HG03520 (cell line): ENCODE measurements at regions not wholly inside any gene's neighbourhood (a gene's known extent, or its start where the extent isn't known, plus 50 kb on each side); places are given as distances from the start of the nearest gene placed in this dataset.

ENCODE experiments used
- ATAC-seq: cut with Tn5 transposase; IDR thresholded peaks from one replicate; pipeline ENCODE4 v1.9.1; 2021; ENCODE audit warnings: mild to moderate bottlenecking, moderate library complexity; ENCODE audit not compliant: unreplicated experiment

DNA sequence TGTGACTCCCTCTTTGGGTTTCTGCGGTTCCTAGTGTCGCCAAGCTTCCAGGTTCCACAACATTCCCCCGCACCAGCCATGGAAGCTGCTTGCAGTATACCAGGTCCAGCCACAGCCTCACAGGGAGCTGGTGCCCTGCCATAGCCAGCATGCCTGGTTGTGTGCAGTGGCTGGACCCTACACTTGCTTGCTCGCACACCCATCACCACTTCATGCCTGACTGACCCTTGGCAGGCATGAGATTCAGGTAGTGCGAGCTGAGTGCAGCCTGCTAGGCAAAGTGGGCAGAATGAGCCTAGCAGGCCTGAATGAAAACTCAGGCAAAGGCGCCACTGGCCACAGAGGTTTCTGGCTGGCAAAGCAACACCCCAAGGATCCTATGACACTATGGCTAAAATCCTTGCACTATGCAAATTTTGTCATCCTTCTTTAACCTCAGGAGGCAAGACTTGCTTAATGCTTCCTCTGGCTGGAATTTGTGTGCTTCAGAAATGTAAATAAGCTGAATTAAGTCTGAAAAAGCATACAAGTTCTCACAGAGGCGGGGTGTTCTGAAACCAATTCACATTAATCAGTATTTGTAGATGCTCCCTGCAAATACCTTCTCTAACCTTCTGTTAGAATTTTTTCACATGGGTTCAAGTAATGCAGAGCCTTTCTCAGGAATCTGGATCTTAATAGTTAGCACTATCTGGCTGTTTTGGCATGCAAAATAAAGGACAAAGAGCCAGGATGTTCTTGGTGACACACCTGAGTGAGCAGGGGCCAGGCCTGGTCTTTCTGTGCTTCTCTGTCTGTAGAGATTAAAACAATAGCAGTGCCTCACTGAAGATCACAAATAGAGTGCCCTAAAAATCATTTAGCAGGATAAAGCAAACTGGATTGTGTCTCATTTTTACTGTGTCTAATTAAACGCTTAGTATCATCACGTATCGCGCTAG is 256.9 kb downstream of the GPATCH2 start:
- no peak for ATAC-seq

DNA sequence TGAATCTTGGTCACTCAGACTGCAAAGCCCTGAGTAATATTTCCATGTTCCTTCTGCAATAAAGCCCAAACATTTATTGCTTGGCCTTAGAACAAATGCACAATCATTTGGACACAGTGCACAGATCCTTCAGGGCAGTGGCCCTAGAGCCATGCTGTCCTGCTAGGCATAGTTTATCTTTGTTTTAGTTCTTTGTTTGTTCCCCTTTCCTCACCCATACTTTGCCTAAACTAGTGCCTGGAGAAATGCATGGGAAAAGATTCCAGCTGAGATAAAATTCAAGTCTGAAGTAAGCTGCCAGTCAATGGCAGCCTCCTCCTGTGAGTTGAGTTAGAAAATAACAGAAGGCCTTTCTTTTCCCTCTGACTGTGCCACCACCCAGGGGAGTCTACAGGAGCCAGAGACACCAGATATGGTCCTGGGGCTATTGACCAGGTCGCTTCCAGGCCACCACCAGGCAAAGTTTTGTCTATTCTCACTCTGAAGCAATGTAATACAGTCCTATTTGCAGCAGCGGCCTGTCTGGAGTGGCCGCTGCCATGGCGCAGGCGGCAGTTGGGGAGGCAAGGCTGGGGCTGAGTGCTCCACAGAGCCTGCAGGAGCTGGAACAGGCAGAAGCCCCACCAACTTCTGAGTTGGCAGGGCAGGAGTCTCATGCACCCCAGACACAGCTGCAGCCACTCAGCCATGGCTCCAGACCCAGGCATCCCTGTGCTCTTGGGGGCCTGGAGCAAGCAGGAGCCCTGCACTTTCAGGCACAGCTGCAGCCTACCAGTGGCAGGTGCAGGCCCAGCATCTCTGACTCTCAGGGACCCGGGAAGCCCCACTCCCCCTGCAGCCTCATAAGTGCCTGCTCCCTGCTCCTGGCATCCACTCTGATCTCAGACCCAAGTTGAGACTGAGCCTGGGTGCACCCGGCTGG is 258.6 kb downstream of the GPATCH2 start:
- ATAC-seq = no peak

DNA sequence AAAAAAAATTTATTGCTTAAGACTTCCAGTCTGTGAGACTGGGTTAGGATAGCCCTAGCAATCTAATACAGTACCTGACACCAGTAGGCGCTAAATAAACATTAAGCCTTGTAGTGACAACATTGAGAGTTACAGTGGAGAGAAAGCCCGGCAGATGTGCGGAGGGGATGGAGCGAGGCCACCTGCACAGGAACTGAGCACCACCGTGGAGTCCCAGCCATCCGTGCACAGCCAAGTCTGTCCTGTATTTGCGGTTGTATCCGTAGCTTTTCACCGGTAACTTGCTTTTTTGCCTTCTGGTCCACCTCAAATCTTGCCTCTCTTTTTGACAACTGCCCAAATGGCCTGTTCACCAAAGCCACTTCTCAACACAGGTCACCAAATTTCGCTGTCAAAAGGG is 260.1 kb downstream of the GPATCH2 start:
- no peak for ATAC-seq

DNA sequence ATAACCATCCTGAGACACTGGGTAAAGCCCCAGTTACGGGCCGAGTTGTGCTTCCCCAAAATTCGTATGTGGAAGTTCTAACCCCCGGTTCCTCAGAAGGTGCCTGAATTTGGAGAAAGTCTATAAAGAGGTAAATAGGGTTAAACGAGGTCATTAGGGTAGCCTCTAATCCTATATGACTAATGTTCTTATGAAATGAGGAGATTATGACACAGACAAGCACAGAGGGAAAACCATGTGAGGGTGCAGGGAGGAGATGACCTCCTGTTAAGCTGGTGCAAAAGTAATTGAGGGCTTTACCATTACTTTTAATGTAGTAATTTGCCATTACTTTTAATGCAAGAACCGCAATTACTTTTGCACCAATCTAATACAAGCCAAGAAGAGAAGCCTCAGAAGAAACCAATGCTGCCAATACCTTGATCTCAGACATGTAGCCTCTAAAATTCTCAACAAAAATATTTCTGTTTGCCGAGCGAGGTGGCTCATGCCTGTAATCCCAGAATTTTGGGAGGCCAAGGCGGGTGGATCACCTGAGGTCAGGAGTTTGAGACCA is 260.8 kb downstream of the GPATCH2 start:
- no peak for ATAC-seq

DNA sequence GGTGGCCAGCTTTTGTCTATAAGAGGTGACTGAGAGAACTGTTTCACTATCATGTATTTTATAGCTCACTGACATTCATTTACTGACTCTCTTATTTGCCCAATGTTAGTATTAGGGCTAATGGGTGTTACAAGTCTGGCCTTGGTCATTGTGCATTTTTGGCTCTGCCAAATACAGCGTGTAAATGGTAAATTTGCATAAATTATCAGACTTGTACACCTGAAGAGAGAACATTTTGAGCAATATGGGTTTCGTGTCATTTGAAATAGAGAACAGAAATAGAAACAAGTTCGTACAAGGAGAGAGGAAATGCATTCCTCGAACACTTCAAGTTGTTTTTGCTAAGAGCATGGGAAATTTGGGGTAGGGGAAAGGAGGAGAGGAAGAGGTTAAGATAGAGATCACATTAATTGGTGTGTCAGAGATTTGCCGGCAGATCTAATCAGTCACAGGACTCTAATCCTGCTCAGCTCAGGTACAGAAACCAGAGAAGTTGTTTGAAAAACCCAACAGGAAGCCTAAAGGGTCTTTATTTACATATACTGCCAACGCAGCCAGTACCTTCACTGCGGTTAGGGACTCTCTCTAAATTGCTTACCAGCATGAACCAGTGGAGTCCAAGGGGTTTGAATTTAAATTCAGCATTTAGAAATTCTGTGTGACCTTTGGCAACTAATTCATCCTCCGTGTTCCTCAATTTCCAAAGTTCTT is 261.5 kb downstream of the GPATCH2 start:
- ATAC-seq = peak; percentile 83

DNA sequence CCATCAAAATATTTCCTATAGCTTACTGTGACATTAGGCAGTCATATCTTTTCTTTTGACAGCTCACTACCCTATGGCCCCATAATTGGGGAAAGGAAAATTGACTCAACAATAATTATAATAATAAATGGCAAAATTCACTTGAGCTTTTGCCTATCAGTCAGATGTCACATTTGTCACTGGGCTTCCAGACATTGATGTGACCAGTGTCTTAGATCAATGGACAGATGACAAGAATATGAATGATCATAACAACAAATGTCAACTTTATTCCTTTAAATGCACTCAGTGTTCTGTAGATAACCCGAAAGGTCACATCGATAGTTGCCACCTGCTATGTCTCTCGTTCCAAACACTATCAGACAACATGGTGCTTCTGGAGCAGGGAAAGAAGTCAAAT is 266.7 kb downstream of the GPATCH2 start:
- ATAC-seq = no peak

DNA sequence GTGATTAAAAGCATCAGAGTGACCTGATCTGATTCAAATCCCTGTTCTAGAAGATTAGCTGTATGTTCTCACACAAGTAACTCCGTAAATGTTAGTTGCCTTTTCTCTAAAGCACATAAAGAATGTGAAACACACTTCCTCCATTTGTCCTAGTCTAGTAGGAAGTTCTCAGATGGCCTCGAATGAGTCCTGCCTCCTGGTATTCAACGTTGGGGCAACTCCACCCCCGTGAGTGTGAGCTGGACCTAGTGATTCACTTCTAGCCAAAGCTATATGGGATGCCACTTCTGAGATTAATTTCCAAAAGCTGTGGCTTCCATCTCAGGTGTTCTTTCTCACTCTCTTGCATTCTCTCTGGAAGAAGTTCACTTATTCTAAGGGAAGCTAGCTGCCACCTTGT is 267.6 kb downstream of the GPATCH2 start:
- ATAC-seq = no peak

DNA sequence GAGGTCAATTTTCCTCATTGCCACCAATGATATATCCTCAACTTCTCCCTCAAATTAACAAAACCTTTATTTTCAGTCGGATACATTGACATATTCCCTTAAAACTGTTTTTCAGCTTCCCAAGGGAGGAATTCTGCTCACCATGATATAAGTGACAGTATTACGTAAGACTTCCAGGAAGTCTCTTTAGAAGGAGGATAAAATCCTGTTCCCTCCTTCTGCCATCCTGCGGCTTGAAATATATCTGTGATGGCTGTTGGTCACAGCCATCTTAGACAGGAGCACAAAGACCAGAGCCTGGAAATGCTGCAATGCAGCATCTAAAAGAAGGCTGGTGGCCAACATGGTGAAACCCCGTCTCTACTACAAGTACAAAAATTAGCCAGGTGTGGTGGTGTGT is 270.4 kb downstream of the GPATCH2 start:
- no peak for ATAC-seq

DNA sequence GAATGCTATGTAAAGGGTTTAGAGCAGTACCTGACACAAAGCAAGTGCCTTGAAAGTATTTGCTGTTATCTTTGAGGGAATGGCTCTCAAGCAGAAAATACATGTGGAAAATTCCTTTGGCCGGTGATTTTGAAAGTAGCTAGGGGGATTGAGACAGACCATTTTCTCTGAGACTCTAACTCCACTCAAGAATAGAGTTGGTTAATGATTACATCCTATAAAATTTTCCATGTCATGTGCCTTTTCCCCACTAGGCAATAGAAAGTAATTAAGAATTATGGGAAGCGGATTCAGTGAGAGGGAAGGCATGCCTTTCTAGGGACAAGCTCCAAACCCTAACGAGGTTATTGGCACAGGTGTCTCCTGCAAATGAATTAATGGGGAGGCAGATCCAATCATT is 276.0 kb downstream of the GPATCH2 start:
- no peak for ATAC-seq

DNA sequence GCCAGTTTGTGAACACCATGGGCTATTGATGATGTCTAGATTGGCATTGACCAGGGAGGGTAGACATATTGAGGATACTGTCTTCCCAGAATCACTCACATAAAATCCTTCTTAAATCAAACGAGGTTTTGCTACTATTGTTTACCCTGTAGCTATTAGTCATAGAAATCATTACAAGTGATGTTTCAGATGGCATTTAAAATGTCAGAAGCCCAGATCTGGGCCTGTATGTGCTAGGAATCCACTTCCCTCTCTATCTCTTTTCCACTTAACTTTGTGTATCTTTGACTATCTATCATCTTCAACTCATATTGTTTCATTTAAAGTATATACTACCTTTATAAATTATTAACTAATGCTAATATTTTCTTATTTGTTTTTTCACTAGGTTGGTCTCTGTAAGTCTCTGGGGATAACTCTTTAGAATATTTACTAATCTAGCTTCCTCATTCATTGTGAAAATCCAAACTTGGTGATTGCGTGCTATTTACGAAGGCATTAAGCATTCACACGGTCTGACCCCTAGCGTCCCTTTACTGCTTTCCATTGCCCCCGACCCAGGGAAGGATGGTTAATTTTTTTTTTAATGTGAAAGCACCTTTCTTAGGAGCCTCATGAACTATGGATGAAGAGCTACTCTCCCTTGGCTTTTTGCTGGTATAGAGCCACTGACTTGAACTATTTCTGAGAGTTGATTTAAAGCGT is 281.8 kb downstream of the GPATCH2 start:
- ATAC-seq = no peak

DNA sequence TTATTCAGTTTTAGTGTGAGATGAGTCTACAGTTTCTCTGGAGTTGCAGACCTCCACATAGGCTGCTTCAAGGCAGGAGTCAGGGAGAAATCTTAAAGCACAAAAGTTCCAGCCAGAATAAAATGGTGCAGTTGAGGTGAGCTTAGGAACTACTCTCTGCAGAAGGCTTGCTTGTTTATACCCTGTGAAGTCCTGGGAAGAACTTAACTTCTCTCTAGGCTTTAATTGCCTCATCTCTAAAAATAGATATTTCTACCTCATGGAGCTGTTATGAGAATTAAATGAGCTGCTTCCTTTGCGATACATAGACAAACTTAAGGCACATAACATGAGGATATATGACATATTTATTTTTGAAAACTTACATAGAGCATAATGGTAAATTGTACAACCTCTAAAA is 286.2 kb downstream of the GPATCH2 start:
- ATAC-seq = no peak

DNA sequence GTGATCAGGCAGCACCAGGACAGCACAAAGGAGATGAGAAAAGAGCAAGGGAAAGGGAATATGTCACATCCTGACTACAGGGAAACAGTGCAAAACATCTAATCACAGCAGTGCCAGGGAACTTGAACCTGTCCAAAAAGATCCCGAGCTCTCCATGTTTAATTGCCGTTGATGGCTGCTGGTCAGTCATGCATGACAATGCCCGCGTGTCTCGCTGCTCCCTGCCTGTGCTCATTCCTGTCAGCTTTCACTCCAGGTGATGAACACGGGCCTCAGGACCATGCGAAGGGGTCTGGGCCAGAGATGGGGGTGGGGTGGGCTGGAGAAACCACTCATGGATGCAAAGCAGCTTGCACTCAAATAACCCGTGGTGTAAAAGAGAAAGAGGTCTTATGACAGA is 287.0 kb downstream of the GPATCH2 start:
- no peak for ATAC-seq

DNA sequence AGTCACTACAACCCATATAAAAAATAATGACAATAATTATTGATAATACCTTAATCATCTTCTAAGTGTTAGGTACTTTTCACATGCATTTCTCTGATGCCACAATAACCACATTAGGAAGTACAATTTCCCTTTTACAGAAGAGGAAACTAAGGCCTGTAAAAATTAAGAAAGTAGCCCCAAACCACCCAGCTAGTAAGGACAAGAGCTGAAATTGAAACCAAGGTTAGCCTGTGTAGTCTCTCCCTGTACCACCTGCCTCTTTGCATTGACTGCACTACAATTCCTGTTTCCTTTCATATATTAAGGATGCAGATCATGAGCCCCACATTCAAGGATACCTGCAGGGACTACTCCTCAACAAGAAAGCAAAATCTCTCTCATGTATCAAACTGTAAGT is 288.8 kb downstream of the GPATCH2 start:
- ATAC-seq = no peak

DNA sequence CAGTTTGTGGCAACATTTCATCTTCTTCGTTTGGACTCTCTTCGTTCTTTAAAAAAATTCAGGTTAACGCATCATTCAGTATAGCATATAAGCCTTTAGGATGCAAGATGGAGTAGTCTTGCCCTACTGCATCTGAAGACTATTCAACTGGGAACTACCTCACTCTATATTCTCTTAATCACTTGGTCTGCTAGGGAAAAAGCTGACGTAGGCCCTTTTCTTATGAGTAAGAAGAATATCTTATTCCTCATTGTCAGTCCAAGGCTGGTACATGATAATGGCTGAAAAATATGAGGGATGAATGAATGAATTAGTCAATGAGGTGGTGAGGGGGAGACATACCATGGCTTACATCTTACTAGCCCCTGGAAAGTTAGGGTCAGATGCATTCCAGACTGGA is 294.2 kb downstream of the GPATCH2 start:
- no peak for ATAC-seq

DNA sequence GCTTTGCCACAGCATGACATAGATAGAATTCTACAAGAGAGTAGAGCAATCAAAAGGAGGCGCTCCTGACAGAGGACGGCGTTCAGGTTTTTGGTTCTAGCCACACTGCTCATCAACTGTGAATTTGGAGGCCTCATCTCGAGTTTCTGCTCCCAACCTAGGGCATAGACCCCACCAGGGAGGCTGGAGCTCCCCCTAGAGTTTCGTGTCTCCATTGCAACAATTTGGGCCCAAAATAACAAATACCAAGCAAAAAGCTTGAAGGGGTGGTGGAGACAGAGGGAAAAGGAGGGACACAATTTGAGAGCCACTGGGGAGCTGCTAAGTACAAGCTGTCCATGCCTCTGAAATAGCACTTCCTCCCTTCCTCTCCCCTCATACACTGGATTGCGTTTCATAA is 297.0 kb downstream of the GPATCH2 start:
- ATAC-seq = peak; percentile 86

DNA sequence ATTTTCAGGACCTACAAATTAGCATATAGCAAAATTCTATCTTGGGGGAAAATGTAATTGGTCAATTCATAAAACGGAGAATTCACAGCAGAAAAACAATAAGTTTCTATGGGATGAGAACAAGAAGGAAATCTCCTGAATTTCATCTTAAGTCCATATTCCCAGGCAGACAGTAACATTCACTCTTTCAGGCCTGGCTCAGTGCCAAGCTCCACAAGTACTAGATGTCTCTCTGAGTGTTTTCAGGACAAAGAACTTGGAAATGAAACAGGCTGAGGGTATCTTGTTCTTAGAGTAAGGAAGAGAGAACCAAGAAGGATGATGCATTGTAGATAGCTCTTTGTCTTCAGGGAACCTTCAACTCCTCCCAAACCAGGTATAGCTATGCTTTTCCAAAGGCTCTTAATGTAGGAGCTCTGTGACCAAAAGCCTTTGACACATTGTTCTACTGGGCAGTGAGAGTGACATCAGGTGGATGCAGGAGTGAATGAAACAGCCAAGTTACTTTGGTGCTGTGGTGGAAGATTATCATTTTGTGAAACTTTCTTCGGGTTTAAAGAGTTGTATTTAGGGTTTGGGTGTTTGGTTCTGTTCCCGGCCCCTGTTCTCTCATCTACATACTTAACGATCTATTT is 298.3 kb downstream of the GPATCH2 start:
- ATAC-seq = no peak

DNA sequence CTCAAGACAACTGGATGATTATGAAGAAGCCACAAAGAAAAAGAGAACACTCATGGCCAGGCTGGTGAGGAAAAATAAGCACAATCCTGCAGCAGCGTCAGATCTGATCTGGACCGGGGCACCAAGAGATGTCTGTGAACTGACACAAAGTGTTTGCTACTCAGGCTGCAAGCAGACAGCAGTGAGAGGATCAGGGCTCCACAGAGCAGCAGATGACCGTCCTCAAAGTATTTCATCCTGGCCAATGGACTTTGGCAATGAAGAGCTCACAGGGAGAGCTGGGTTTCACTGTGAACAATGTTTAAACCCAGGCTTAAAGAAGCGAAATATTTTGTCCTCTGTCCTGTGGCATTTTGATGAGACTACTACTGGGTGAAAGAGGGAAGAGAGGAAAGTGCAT is 299.2 kb downstream of the GPATCH2 start:
- ATAC-seq = no peak

DNA sequence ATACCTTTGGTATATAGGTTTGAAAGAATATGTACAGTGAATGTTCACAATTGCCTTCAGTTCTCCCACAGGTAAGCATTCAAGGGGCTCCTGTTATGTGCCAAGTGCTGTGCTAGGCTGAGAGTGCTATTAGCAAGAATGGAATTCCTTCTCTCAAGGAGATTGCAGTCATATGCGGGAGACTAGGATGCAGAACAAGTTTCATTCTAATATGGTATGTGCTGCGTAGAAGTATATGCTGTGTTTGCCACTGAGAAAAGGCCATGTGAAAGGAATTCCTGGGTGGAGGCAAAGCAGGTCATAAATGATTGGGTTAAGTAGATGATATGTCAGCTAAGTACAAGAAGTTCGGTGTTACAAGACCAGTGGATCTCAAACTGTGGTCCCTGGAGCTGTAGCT is 303.0 kb downstream of the GPATCH2 start:
- no peak for ATAC-seq

DNA sequence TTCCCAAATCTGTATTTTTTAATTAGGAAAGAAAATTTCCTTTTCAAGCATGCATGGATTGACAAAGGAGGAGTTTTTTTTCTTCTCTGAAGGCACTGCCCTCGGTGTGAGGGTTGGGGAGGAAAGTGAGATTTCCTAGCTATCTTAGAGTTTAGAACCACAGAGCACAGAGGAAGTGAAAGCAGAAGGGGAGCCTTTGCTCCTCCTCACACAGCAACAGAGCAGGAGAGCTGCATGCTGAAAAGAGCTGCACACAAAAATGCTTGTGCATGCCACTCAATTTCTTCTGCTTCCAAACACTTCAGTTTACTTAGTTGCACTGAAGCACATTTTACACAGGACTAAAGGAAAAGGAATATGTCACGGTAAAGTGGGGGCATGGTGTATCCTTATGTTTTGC is 308.1 kb downstream of the GPATCH2 start:
- peak; percentile 99 for ATAC-seq

DNA sequence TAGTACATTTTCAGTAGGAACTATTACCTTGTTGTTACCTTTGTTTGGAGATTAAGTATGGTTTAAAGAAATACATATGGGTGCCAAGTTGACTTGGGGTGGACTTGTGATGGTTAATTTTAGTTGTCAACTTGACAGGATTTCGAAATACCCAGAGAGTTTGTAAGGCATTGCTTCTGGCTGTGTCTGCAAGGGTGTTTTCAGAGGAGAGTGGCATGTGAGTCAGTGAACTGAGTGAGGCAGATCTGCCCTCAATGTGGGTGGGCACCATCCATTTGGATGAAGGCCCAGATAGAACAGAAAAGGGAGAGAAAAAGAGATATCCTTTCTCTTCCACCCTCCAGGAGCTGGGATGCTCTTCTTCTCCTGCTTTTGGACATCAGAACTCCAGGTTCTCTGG is 315.5 kb downstream of the GPATCH2 start:
- no peak for ATAC-seq
